Stomach (tissue), 4 donors: ENCODE measurements at regions not wholly inside any gene's neighbourhood (a gene's known extent, or its start where the extent isn't known, plus 50 kb on each side); places are given as distances from the start of the nearest gene placed in this dataset.
"Not testable (repeated sequence)": the region's sequence is repeated elsewhere in the genome, so short reads cannot be mapped to it uniquely, and the experiment has no call there.

Source experiments
- EP300 ChIP-seq: sonication (generic); formaldehyde crosslinking; IDR thresholded peaks from one replicate; pipeline ENCODE4 v1.6.1; 2017; ENCODE audit warnings: antibody characterized with exemption
- POLR2A ChIP-seq, 4 donors: fragments of 450-650 bp; IDR thresholded peaks; one replicate each; pipeline ENCODE4 v1.6.1; 2016; ENCODE audit warnings: antibody characterized with exemption in 4 of 4, control low read depth in 2 of 4, mild to moderate bottlenecking in 1 of 4, moderate library complexity in 1 of 4
- TF ChIP-seq, protein P1 (sequence below), 7 experiments: fragments of 450-650 bp in 4 of 7; fragments of 200-600 bp in 3 of 7; sonication (generic) in 3 of 7; IDR thresholded peaks; one replicate each; pipeline ENCODE4 v1.5.1; 2016 to 2019; ENCODE audit warnings: antibody characterized with exemption in 7 of 7, control low read depth in 2 of 7, mild to moderate bottlenecking in 1 of 7

DNA sequence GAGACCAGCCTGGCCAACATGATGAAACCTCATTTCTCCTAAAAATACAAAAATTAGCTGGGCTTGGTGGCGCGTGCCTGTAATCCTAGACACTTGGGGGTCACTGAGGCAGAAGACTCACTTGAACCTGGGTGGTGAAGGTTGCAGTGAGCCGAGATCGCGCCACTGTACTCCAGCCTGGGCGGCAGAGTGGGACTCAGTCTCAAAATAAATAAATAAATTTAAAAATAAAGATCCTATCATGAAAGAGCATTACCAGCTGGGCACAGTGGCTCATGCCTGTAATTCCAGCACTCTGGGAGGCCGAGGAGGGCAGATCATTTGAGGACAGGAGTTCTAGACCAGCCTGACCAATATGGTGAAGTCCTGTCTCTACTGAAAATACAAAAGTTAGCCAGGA lies 4489.2 kb upstream of the OR11H1 start:
- TF ChIP-seq, protein P1, sequence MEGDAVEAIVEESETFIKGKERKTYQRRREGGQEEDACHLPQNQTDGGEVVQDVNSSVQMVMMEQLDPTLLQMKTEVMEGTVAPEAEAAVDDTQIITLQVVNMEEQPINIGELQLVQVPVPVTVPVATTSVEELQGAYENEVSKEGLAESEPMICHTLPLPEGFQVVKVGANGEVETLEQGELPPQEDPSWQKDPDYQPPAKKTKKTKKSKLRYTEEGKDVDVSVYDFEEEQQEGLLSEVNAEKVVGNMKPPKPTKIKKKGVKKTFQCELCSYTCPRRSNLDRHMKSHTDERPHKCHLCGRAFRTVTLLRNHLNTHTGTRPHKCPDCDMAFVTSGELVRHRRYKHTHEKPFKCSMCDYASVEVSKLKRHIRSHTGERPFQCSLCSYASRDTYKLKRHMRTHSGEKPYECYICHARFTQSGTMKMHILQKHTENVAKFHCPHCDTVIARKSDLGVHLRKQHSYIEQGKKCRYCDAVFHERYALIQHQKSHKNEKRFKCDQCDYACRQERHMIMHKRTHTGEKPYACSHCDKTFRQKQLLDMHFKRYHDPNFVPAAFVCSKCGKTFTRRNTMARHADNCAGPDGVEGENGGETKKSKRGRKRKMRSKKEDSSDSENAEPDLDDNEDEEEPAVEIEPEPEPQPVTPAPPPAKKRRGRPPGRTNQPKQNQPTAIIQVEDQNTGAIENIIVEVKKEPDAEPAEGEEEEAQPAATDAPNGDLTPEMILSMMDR (IDR thresholded peaks at IDR 0.05) = not testable (repeated sequence)
- not testable (repeated sequence) for TF ChIP-seq POLR2A (IDR thresholded peaks at IDR 0.05); EP300
